ENCODE measurements at regions not wholly inside any gene's neighbourhood (a gene's known extent, or its start where the extent isn't known, plus 50 kb on each side); places are given as distances from the start of the nearest gene placed in this dataset.
A peak's percentile ranks its signal among the peaks of the same experiment; 100 is the strongest.

GRCh38 chr11:127383026-127383425 lies 382.5 kb upstream of the KIRREL3 start:
- no peaks in the 10 kb centered on the region for H3K4me1 ChIP-seq (ENCODE audit: insufficient read depth)
- no peak overlapping the region for H3K4me2 ChIP-seq
- no peak overlapping the region for H3K4me3 ChIP-seq
- H3K36me3 Mint-ChIP-seq (ENCODE audit: low read depth): no peaks in the 10 kb centered on the region
- TF ChIP-seq JUNB (IDR thresholded peaks at IDR 0.05; ENCODE audit: unreplicated experiment): no peak
- no peak for TF ChIP-seq EZH2 (IDR thresholded peaks at IDR 0.05; ENCODE audit: low read depth, unreplicated experiment)
- TF ChIP-seq EZH2phosphoT487 (IDR thresholded peaks at IDR 0.05; ENCODE audit: unreplicated experiment): no peak
- TF ChIP-seq ZNF462 (CRISPR knock-in tag; IDR thresholded peaks at IDR 0.05): no peak
- TF ChIP-seq CTCF (conservative IDR thresholded peaks at IDR 0.05; ENCODE audit: low read depth in 2 of 2): no peak
- TF ChIP-seq ZNF114 (CRISPR knock-in tag; IDR thresholded peaks at IDR 0.05): no peak
- no peak for TF ChIP-seq REST (IDR thresholded peaks at IDR 0.05; ENCODE audit: unreplicated experiment)
- no peak for TF ChIP-seq ETS1 (IDR thresholded peaks at IDR 0.05)
- no peak for TF ChIP-seq CREB1 (CRISPR knock-in tag; IDR thresholded peaks at IDR 0.05; ENCODE audit: low read depth)
- no peak for TF ChIP-seq NANOG (IDR thresholded peaks at IDR 0.05; ENCODE audit: borderline replicate concordance)
- TF ChIP-seq ZNF331 (CRISPR knock-in tag; IDR thresholded peaks at IDR 0.05; ENCODE audit: low read depth): no peak
- TF ChIP-seq POLR2AphosphoS5 (IDR thresholded peaks at IDR 0.05; ENCODE audit: low read depth): no peak
- no peak for TF ChIP-seq STAT1 (IDR thresholded peaks at IDR 0.05; ENCODE audit: unreplicated experiment)
- no peaks in the 10 kb centered on the region for H3K36me3 ChIP-seq (ENCODE audit: insufficient read depth)
- no peak overlapping the region for H3K27ac ChIP-seq (ENCODE audit: low read depth)
- ATAC-seq: no peak
- no peaks in the 10 kb centered on the region for H3F3A ChIP-seq (replicated peaks; ENCODE audit: low read depth)
- H2AFZ ChIP-seq: 0 out of 2 replicates have a peak overlapping the region, but pooled peaks have one; percentile 56
- H4K20me1 ChIP-seq (replicated peaks; ENCODE audit: insufficient read depth): no peaks in the 10 kb centered on the region
- no peaks in the 10 kb centered on the region; the same call in 1 of the 2 replicates for H3K9me2 ChIP-seq (ENCODE audit: insufficient read depth)
- no peak overlapping the region for H3K27ac Mint-ChIP-seq
- H3K27me3 Mint-ChIP-seq (ENCODE audit: insufficient read depth, low read depth, poor library complexity): no peaks in the 10 kb centered on the region
- no peaks in the 10 kb centered on the region for H3K79me2 ChIP-seq (replicated peaks; ENCODE audit: insufficient read depth)
- no peaks in the 10 kb centered on the region for H3K27me3 ChIP-seq (ENCODE audit: insufficient read depth)
- no peak for DNase-seq (ENCODE audit: low spot score)
- no peak overlapping the region for H3K4me3 Mint-ChIP-seq
- H3K9me3 Mint-ChIP-seq: no peaks in the 10 kb centered on the region
- H3K4me1 Mint-ChIP-seq: no peaks in the 10 kb centered on the region

All from GM23338 (cell line).